ENCODE measurements at regions not wholly inside any gene's neighbourhood (a gene's known extent, or its start where the extent isn't known, plus 50 kb on each side); places are given as distances from the start of the nearest gene placed in this dataset.
"Not testable (repeated sequence)": the region's sequence is repeated elsewhere in the genome, so short reads cannot be mapped to it uniquely, and the experiment has no call there.

DNA sequence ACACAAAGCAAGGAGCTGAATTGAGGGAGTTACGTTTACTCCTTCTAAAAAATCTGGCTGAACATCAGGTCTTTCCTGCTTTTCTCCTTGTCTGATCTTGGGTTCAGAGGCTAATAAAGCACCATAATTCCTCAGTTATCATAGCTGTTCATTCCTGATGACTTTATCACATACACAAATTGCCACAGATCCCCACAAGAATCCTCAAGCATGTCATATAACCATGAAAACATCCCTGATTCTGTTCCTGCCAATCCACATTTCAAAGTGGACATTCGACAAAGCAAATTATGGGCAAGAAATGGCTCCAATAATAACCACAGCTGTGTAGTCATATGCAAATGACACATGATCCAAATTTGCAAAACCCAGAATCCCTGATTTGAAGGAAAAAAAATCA is 321.3 kb downstream of the MEX3B start:
- H3K27ac Mint-ChIP-seq = no peak overlapping the region
- no peaks in the 10 kb centered on the region for H3K36me3 ChIP-seq (ENCODE audit: control insufficient read depth, insufficient read depth, low read length)
- ATAC-seq (ENCODE audit: low read depth in 2 of 2) (no peak), DNase-seq (no peak)
- H3K27ac ChIP-seq (ENCODE audit: insufficient read depth, low read length, poor library complexity, severe bottlenecking) = no peak overlapping the region
- no peaks in the 10 kb centered on the region for H3K9me3 ChIP-seq (ENCODE audit: control insufficient read depth in 2 of 2, low read length in 2 of 2)
- H3K4me1 Mint-ChIP-seq = no peaks in the 10 kb centered on the region
- H3K27me3 ChIP-seq (ENCODE audit: control insufficient read depth, insufficient read depth, low read length) = no peaks in the 10 kb centered on the region
- H3K4me1 ChIP-seq (ENCODE audit: control insufficient read depth, insufficient read depth, low read length, poor library complexity, severe bottlenecking) = no peaks in the 10 kb centered on the region
- no peak overlapping the region for H3K4me3 Mint-ChIP-seq
- peaks cover 0 to 3% (median 0%) of the 10 kb centered on the region in 7 donors for H3K9me3 Mint-ChIP-seq
- no peak overlapping the region for H3K4me3 ChIP-seq (ENCODE audit: low read depth, low read length)
- no peaks in the 10 kb centered on the region for H3K36me3 Mint-ChIP-seq
- no peaks in the 10 kb centered on the region for H3K27me3 Mint-ChIP-seq

DNA sequence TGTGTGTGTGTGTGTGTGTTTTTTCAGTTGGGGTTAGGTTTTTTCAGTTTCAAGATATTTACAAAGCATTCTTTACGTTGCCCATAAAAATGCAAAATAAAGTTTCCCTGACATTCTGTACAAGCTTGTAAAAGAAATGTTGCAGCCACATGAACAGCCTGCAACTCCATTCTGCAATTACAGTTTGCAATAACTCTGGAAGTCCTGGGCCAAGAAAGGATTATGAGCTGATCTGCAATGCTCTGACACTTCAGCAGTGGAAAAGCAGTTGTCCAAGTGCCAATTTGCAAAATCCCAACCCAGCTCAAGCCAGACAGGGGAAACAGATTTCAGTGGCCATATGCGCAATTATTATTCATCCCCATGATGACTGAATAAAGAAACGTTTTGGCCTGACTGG is 322.1 kb downstream of the MEX3B start:
- DNase-seq = no peak
- H3K4me3 ChIP-seq (ENCODE audit: low read depth, low read length) = no peak overlapping the region
- no peak overlapping the region for H3K27ac ChIP-seq (ENCODE audit: insufficient read depth, low read length, poor library complexity, severe bottlenecking)
- ATAC-seq (ENCODE audit: low read depth in 2 of 2) = no peak
- no peak overlapping the region for H3K27ac Mint-ChIP-seq
- no peaks in the 10 kb centered on the region for H3K4me1 ChIP-seq (ENCODE audit: control insufficient read depth, insufficient read depth, low read length, poor library complexity, severe bottlenecking)
- H3K27me3 ChIP-seq (ENCODE audit: control insufficient read depth, insufficient read depth, low read length) = no peaks in the 10 kb centered on the region
- H3K36me3 ChIP-seq (ENCODE audit: control insufficient read depth, insufficient read depth, low read length) = no peaks in the 10 kb centered on the region
- H3K9me3 ChIP-seq (ENCODE audit: control insufficient read depth in 2 of 2, low read length in 2 of 2) = no peaks in the 10 kb centered on the region
- H3K27me3 Mint-ChIP-seq = no peaks in the 10 kb centered on the region
- H3K4me1 Mint-ChIP-seq = no peaks in the 10 kb centered on the region
- H3K4me3 Mint-ChIP-seq = no peak overlapping the region
- peaks cover 0 to 3% (median 0%) of the 10 kb centered on the region in 7 donors for H3K9me3 Mint-ChIP-seq
- H3K36me3 Mint-ChIP-seq = no peaks in the 10 kb centered on the region

DNA sequence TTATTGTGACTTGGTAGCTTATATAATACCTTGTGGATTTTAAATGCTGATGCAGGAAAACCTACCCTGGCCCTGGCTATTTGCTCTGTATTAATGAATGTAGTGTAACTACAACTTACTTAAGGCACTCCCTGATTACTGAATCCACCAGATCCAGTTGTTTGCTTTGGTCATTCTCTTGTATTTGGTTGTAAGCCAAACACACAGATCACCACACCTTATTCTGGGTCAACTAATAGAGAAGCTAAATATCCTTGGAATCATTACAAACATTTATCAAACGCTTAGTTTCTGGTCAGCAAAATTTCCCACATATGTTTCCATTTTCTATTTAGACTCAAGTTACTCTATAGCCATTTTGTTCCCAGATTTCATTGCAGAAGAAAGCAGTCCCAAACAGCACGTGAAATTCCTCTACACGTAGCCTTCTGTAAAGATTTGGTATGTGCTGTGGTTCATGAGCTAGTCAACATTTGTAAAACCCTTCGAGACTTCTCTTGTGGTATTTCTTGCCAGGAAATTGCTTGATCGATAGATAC is 322.6 kb downstream of the MEX3B start:
- no peaks in the 10 kb centered on the region for H3K36me3 ChIP-seq (ENCODE audit: control insufficient read depth, insufficient read depth, low read length)
- DNase-seq (no peak), ATAC-seq (ENCODE audit: low read depth in 2 of 2) (no peak)
- Mint-ChIP-seq H3K4me1 (no peaks in the 10 kb centered on the region), H3K4me3 (no peak overlapping the region), H3K27me3 (no peaks in the 10 kb centered on the region), H3K27ac (no peak overlapping the region), H3K36me3 (no peaks in the 10 kb centered on the region), H3K9me3 (peaks cover 0 to 3% (median 0%) of the 10 kb centered on the region in 7 donors)
- H3K4me1 ChIP-seq (ENCODE audit: control insufficient read depth, insufficient read depth, low read length, poor library complexity, severe bottlenecking) = no peaks in the 10 kb centered on the region
- no peak overlapping the region for H3K27ac ChIP-seq (ENCODE audit: insufficient read depth, low read length, poor library complexity, severe bottlenecking)
- H3K27me3 ChIP-seq (ENCODE audit: control insufficient read depth, insufficient read depth, low read length) = no peaks in the 10 kb centered on the region
- no peaks in the 10 kb centered on the region for H3K9me3 ChIP-seq (ENCODE audit: control insufficient read depth in 2 of 2, low read length in 2 of 2)
- H3K4me3 ChIP-seq (ENCODE audit: low read depth, low read length) = no peak overlapping the region

DNA sequence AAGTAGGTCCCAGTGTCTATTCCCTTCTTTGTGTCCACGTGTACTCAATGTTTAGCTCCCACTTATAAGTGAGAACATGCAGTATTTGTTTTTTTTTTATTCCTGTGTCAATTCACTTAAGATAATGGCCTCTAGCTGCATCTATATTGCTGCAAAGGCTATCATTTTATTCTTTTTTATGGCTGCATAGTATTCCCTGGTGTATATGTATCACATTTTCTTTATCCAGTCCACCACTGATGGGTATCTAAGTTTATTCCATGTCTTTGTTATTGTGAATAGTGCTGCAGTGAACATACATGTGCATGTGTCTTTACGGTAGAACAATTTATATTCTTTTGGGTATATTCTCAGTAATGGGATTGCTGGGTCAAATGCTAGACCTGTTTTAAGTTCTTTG is 329.4 kb downstream of the MEX3B start:
- not testable (repeated sequence) for H3K27me3 ChIP-seq (ENCODE audit: control insufficient read depth, insufficient read depth, low read length); ATAC-seq (ENCODE audit: low read depth in 2 of 2); H3K4me1 Mint-ChIP-seq; H3K36me3 Mint-ChIP-seq; H3K4me3 Mint-ChIP-seq; H3K9me3 Mint-ChIP-seq; H3K27me3 Mint-ChIP-seq; H3K36me3 ChIP-seq (ENCODE audit: control insufficient read depth, insufficient read depth, low read length); H3K9me3 ChIP-seq (ENCODE audit: control insufficient read depth in 2 of 2, low read length in 2 of 2); DNase-seq; H3K4me3 ChIP-seq (ENCODE audit: low read depth, low read length); H3K27ac Mint-ChIP-seq; H3K4me1 ChIP-seq (ENCODE audit: control insufficient read depth, insufficient read depth, low read length, poor library complexity, severe bottlenecking); H3K27ac ChIP-seq (ENCODE audit: insufficient read depth, low read length, poor library complexity, severe bottlenecking)

DNA sequence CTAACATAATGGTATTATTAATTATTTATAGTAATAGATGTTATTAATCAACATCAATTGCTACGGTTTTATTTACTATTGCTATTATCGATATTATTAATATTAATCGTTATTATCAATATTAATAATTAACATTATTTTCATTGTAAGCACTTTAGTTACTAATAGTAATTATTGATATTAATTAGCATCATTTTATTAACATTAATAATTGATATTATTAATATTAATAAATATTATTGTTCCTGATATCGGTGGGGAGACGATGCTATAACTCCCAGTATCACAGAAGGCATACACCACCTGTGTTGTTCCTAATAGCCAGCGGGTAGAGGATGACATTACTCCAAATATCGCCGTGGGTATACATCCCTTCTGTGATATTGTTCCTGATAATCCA is 335.5 kb downstream of the MEX3B start:
- H3K9me3 Mint-ChIP-seq = peaks cover 0 to 4% (median 0%) of the 10 kb centered on the region in 7 donors
- no peaks in the 10 kb centered on the region for H3K27me3 Mint-ChIP-seq
- no peaks in the 10 kb centered on the region for H3K9me3 ChIP-seq (ENCODE audit: control insufficient read depth in 2 of 2, low read length in 2 of 2)
- no peak overlapping the region for H3K4me3 ChIP-seq (ENCODE audit: low read depth, low read length)
- H3K36me3 Mint-ChIP-seq = no peaks in the 10 kb centered on the region
- H3K4me3 Mint-ChIP-seq = no peak overlapping the region
- no peak overlapping the region for H3K27ac Mint-ChIP-seq
- no peaks in the 10 kb centered on the region for H3K36me3 ChIP-seq (ENCODE audit: control insufficient read depth, insufficient read depth, low read length)
- no peaks in the 10 kb centered on the region for H3K27me3 ChIP-seq (ENCODE audit: control insufficient read depth, insufficient read depth, low read length)
- no peak for DNase-seq
- no peaks in the 10 kb centered on the region for H3K4me1 Mint-ChIP-seq
- H3K27ac ChIP-seq (ENCODE audit: insufficient read depth, low read length, poor library complexity, severe bottlenecking) = no peak overlapping the region
- H3K4me1 ChIP-seq (ENCODE audit: control insufficient read depth, insufficient read depth, low read length, poor library complexity, severe bottlenecking) = no peaks in the 10 kb centered on the region
- no peak for ATAC-seq (ENCODE audit: low read depth in 2 of 2)

DNA sequence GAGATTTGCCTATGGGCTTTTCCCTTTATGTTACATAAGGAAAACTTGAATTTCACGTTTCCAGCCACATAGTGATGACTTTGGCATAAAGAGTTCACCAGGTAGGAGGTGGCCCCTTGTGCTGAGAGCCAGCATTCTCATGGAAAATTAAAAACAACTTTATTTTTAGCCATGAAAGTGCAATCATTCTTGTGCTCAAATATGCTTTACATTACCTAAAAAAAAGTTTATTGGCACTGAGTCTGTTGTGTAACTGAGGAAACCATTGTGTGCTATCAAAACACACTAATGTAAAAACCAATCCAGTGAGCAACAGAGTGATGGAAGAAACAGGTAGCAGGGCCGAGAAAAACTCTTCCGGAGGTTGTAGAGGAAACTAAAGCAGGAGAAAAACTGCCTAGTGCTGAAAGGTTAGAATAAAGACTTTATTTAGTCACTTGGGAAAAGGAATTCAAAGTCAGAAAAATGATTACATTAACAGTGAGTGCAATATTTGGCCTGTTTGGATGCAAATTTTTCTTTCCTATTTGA is 332.9 kb upstream of the TMC3 start:
- not testable (repeated sequence) for H3K27ac Mint-ChIP-seq; H3K36me3 ChIP-seq (ENCODE audit: control insufficient read depth, insufficient read depth, low read length); H3K4me3 ChIP-seq (ENCODE audit: low read depth, low read length); DNase-seq; H3K27me3 Mint-ChIP-seq; H3K36me3 Mint-ChIP-seq; H3K27ac ChIP-seq (ENCODE audit: insufficient read depth, low read length, poor library complexity, severe bottlenecking); H3K27me3 ChIP-seq (ENCODE audit: control insufficient read depth, insufficient read depth, low read length); H3K4me1 ChIP-seq (ENCODE audit: control insufficient read depth, insufficient read depth, low read length, poor library complexity, severe bottlenecking); H3K4me3 Mint-ChIP-seq; H3K9me3 ChIP-seq (ENCODE audit: control insufficient read depth in 2 of 2, low read length in 2 of 2); H3K9me3 Mint-ChIP-seq; ATAC-seq (ENCODE audit: low read depth in 2 of 2); H3K4me1 Mint-ChIP-seq

DNA sequence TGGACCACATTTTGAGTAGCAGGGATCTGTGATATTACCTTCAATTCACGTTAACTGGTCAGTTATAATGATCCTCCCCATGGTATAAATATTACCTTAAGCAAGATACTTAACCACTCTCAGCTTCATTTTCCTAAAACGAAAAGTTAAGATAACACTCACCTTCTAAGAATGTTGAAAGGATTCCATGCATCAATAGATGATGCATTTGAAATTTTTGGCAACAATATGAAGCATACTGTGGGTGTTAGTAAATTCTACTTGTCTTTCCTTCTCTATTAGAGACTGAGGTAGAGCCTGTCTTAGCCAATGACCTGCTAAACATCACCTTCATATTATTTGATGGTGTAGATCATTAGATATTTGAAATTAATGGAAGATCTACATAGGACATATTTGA is 331.7 kb upstream of the TMC3 start:
- not testable (repeated sequence) for H3K36me3 ChIP-seq (ENCODE audit: control insufficient read depth, insufficient read depth, low read length); H3K4me3 Mint-ChIP-seq; H3K27me3 Mint-ChIP-seq; H3K27ac Mint-ChIP-seq; H3K9me3 Mint-ChIP-seq; H3K27me3 ChIP-seq (ENCODE audit: control insufficient read depth, insufficient read depth, low read length); H3K27ac ChIP-seq (ENCODE audit: insufficient read depth, low read length, poor library complexity, severe bottlenecking); H3K36me3 Mint-ChIP-seq; H3K4me3 ChIP-seq (ENCODE audit: low read depth, low read length); DNase-seq; ATAC-seq (ENCODE audit: low read depth in 2 of 2); H3K4me1 Mint-ChIP-seq; H3K9me3 ChIP-seq (ENCODE audit: control insufficient read depth in 2 of 2, low read length in 2 of 2); H3K4me1 ChIP-seq (ENCODE audit: control insufficient read depth, insufficient read depth, low read length, poor library complexity, severe bottlenecking)

DNA sequence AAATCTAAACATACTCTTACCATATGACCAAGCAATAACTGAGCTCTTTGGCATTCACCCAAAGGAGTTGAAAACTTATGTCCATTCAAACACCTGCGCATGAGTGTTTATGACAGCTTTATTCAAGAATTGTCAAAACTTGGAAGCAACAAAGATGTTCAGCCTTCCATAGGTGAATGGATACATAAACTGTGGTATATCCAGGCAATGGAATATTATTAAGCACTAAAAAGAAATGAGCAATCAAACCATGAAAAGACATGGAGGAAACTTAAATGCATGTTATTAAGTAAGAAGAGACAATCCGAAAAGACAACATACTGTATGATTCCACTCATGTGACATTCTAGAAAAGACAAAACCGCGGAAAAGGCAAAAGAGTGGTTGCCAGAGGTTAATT is 312.0 kb upstream of the TMC3 start:
- Mint-ChIP-seq H3K4me3 (no peak overlapping the region), H3K27me3 (no peaks in the 10 kb centered on the region), H3K4me1 (no peaks in the 10 kb centered on the region), H3K9me3 (peaks cover 0 to 11% (median 5%) of the 10 kb centered on the region in 7 donors), H3K36me3 (no peaks in the 10 kb centered on the region), H3K27ac (no peak overlapping the region)
- Histone ChIP-seq H3K36me3 (ENCODE audit: control insufficient read depth, insufficient read depth, low read length) (no peaks in the 10 kb centered on the region), H3K27me3 (ENCODE audit: control insufficient read depth, insufficient read depth, low read length) (no peaks in the 10 kb centered on the region), H3K4me3 (ENCODE audit: low read depth, low read length) (no peak overlapping the region), H3K9me3 (ENCODE audit: control insufficient read depth in 2 of 2, low read length in 2 of 2) (no peaks in the 10 kb centered on the region), H3K27ac (ENCODE audit: insufficient read depth, low read length, poor library complexity, severe bottlenecking) (no peak overlapping the region), H3K4me1 (ENCODE audit: control insufficient read depth, insufficient read depth, low read length, poor library complexity, severe bottlenecking) (no peaks in the 10 kb centered on the region)
- no peak for ATAC-seq (ENCODE audit: low read depth in 2 of 2)
- no peak for DNase-seq
